ENCODE measurements at regions not wholly inside any gene's neighbourhood (a gene's known extent, or its start where the extent isn't known, plus 50 kb on each side); places are given as distances from the start of the nearest gene placed in this dataset.

GRCh38 chr14:97024300-97024699, 227.1 kb downstream of the VRK1 start:
- no peak overlapping the region for H3K27ac ChIP-seq
- no peaks in the 10 kb centered on the region for H3K36me3 ChIP-seq
- no peak overlapping the region for H3K4me3 ChIP-seq (replicated peaks in 1 of 3)
- no peak for DNase-seq
- TF ChIP-seq CTCF (IDR thresholded peaks at IDR 0.05), result no peak
- TF ChIP-seq POLR2A (IDR thresholded peaks at IDR 0.05), result no peak
- intact Hi-C loops (cut with DNase I), result no loop called here
- WGBS, 2 donors, result 87 to 92% methylated on average over 7 of the region's 7 CpGs
- no peaks in the 10 kb centered on the region for H3K27me3 ChIP-seq
- no peaks in the 10 kb centered on the region for H3K9me3 ChIP-seq
- H3K4me1 ChIP-seq, result no peaks in the 10 kb centered on the region

- intact Hi-C loops (cut with DNase I), result no loop called here
- 40 to 47% methylated on average over 16 of the region's 16 CpGs for WGBS, 2 donors
- no peak for DNase-seq
Observed at GRCh38 chr14:97025722-97026121, 228.5 kb downstream of the VRK1 start.

GRCh38 chr14:97027256-97027999, 230.2 kb downstream of the VRK1 start:
- no peaks in the 10 kb centered on the region for H3K27me3 ChIP-seq
- H3K4me1 ChIP-seq, result no peaks in the 10 kb centered on the region
- intact Hi-C loops (cut with DNase I), result no loop called here
- no peaks in the 10 kb centered on the region for H3K36me3 ChIP-seq
- 59 to 69% methylated on average over 12 of the region's 12 CpGs for WGBS, 2 donors
- no peaks in the 10 kb centered on the region for H3K9me3 ChIP-seq
- no peak overlapping the region for H3K27ac ChIP-seq
- TF ChIP-seq POLR2A (IDR thresholded peaks at IDR 0.05) (no peak), CTCF (IDR thresholded peaks at IDR 0.05) (no peak)
- H3K4me3 ChIP-seq (replicated peaks in 1 of 3), result no peak overlapping the region
- DNase-seq, result no peak

More at GRCh38 chr14:97025722-97026121, 228.5 kb downstream of the VRK1 start:
- no peak overlapping the region for H3K27ac ChIP-seq
- H3K9me3 ChIP-seq, result no peaks in the 10 kb centered on the region
- H3K27me3 ChIP-seq, result no peaks in the 10 kb centered on the region
- no peak for TF ChIP-seq POLR2A (IDR thresholded peaks at IDR 0.05)
- H3K4me3 ChIP-seq (replicated peaks in 1 of 3), result no peak overlapping the region
- no peaks in the 10 kb centered on the region for H3K36me3 ChIP-seq
- H3K4me1 ChIP-seq, result no peaks in the 10 kb centered on the region

- Histone ChIP-seq H3K27me3 (no peaks in the 10 kb centered on the region), H3K9me3 (no peaks in the 10 kb centered on the region), H3K4me3 (replicated peaks in 1 of 3) (no peak overlapping the region), H3K27ac (no peak overlapping the region), H3K36me3 (no peaks in the 10 kb centered on the region), H3K4me1 (no peaks in the 10 kb centered on the region)
- 28 to 33% methylated on average over 1 of the region's 1 CpG for WGBS, 2 donors
- no peak for DNase-seq
- TF ChIP-seq CTCF (IDR thresholded peaks at IDR 0.05), result no peak
- no peak for TF ChIP-seq POLR2A (IDR thresholded peaks at IDR 0.05)
- intact Hi-C loops (cut with DNase I), result no loop called here
Observed at GRCh38 chr14:97028382-97028781, 231.2 kb downstream of the VRK1 start.

- WGBS, 2 donors, result 97 to 100% methylated on average over 2 of the region's 2 CpGs
- no peaks in the 10 kb centered on the region for H3K36me3 ChIP-seq
- H3K4me1 ChIP-seq, result no peaks in the 10 kb centered on the region
- no peaks in the 10 kb centered on the region for H3K9me3 ChIP-seq
- H3K27me3 ChIP-seq, result no peaks in the 10 kb centered on the region
- H3K4me3 ChIP-seq (replicated peaks in 1 of 3), result no peak overlapping the region
- H3K27ac ChIP-seq, result no peak overlapping the region
- DNase-seq, result no peak
- intact Hi-C loops (cut with DNase I), result no loop called here
- TF ChIP-seq CTCF (IDR thresholded peaks at IDR 0.05) (no peak), POLR2A (IDR thresholded peaks at IDR 0.05) (no peak)
Observed at GRCh38 chr14:97029800-97030199, 232.6 kb downstream of the VRK1 start.
